Muscle of leg (tissue), 3 donors: ENCODE measurements at regions not wholly inside any gene's neighbourhood (a gene's known extent, or its start where the extent isn't known, plus 50 kb on each side); places are given as distances from the start of the nearest gene placed in this dataset.

Experiments used
- DNase-seq: peaks from one replicate; pipeline ENCODE4 v3.0.0; 2013
- H3K27ac ChIP-seq: one replicate; pipeline ENCODE4 v1.5.1; 2013; ENCODE audit warnings: mild to moderate bottlenecking, low read length, control low read depth
- H3K27me3 ChIP-seq: one replicate; pipeline ENCODE4 v1.6.1; 2013; ENCODE audit warnings: low read length; ENCODE audit not compliant: control insufficient read depth, insufficient read depth
- H3K36me3 ChIP-seq: one replicate; pipeline ENCODE4 v1.6.1; 2013; ENCODE audit warnings: low read length; ENCODE audit not compliant: control insufficient read depth, insufficient read depth
- H3K4me1 ChIP-seq: one replicate; pipeline ENCODE4 v1.6.1; 2013; ENCODE audit warnings: low read length; ENCODE audit not compliant: control insufficient read depth, insufficient read depth
- H3K4me3 ChIP-seq: one replicate; pipeline ENCODE4 v1.5.1; 2013; ENCODE audit warnings: low read length, control low read depth
- H3K9me3 ChIP-seq: replicated peaks from 2 replicates; pipeline ENCODE4 v1.6.1; 2013; ENCODE audit warnings: low read depth, low read length; ENCODE audit not compliant: control insufficient read depth
- WGBS: methylation state at CpG from one replicate; pipeline ENCODE4 v1.1.5; 2013; ENCODE audit warnings: missing lambda C conversion rate; ENCODE audit not compliant: insufficient coverage; 5-methylcytosine and 5-hydroxymethylcytosine counted together

DNA sequence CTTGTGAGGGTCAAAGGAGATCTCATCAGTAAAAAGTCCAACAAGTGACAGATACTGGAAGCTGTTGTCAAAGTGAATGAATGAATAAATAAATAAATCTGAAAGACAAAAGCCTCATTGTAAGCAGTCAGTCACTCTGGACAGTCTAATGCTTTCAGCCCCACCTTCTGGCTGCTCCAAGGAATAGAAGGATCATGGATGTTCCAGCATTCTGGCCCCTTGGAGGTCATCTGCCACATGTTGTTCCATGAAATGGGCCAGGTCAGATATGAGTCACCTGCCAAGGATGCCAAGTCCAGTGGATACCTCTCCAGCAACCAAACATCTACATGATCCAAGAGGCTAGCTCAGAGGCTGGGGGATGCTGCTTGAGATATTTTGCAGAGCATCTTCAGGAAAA, 185.6 kb downstream of the BMP7 start:
- Histone ChIP-seq H3K4me1 (no peaks in the 10 kb centered on the region), H3K4me3 (no peak overlapping the region), H3K27ac (no peak overlapping the region), H3K27me3 (no peaks in the 10 kb centered on the region), H3K36me3 (no peaks in the 10 kb centered on the region), H3K9me3 (peaks cover 13% of the 10 kb centered on the region)
- DNase-seq, result no peak

DNA sequence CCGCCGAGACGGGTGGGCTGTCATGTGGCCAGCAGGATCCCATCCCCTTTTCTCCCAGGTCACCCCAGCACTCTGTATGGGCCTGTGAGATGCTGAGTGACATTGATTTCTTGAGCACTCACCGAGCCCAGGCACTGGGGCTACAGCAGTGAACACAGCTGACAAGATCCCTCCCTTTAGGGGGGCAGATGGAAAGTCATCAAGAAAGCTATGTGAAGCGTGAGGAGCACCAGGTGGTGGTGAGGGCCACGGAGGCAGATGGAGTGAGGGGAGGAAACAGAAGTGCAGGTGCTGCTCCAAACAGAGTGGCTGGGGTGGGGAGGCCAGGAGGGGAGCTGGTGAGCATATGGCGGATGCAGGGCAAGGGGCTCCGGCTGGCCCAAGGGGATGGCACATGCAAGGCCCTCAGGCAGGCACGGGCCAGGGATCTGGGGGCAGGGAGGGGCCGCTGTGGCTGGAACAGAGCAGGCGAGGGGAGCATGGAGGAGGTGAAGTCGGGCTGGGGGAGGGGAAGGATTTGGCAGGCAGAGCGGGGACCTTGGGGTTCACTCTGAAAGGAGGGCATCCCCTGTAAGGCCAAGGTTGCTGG, 184.0 kb downstream of the BMP7 start:
- peaks cover 13% of the 10 kb centered on the region for H3K9me3 ChIP-seq
- no peak overlapping the region for H3K4me3 ChIP-seq
- no peak for DNase-seq
- H3K27ac ChIP-seq, result no peak overlapping the region
- H3K4me1 ChIP-seq, result no peaks in the 10 kb centered on the region
- WGBS, result 64% methylated on average over 9 of the region's 13 CpGs
- H3K36me3 ChIP-seq, result no peaks in the 10 kb centered on the region
- peaks cover 6% of the 10 kb centered on the region for H3K27me3 ChIP-seq

DNA sequence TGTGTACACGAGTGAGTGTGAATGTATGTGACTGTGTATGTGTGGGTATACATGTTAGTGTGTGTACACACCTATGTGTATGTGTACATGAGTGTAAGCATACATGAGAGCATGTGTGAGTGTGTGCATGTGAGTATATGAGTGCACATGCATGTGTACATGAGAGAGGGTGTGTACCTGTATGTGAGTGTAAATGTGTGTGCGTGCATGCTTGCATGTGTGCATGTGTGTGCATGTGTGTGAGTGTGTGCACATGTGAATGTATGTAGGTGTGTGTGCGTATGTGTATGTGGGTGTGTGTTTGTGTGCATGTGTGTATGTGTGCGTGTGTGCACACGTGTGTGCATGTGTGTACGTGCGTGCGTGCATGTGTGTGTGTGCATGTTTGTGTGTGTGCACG, 183.4 kb downstream of the BMP7 start:
- WGBS, result 90% methylated on average over 3 of the region's 9 CpGs
- Histone ChIP-seq H3K9me3 (peaks cover 12% of the 10 kb centered on the region), H3K4me1 (no peaks in the 10 kb centered on the region), H3K4me3 (no peak overlapping the region), H3K36me3 (no peaks in the 10 kb centered on the region), H3K27ac (no peak overlapping the region), H3K27me3 (peaks cover 11% of the 10 kb centered on the region)
- no peak for DNase-seq

DNA sequence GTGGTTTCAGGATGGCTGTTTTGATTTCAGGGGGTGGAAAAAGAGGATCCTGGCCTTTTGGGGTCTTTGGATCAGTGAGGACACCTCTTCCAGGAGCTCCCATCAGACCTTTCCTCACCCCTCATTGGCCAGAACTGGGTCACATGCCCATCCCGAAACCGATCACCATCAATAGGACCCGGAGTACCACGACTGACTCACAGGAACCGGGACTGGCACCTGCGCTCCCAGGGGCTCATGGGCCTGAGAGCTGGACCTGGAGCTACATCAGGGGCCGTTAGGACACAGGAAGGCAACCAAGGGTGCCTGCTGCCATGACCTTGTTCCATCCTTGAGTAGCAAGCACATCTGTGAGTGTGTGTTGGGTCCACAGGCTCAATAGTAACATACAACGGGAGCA, 180.4 kb downstream of the BMP7 start:
- 77% methylated on average over 8 of the region's 8 CpGs for WGBS
- Histone ChIP-seq H3K27me3 (peaks cover 17% of the 10 kb centered on the region), H3K27ac (no peak overlapping the region), H3K4me1 (no peaks in the 10 kb centered on the region), H3K9me3 (no peaks in the 10 kb centered on the region), H3K36me3 (no peaks in the 10 kb centered on the region), H3K4me3 (no peak overlapping the region)
- DNase-seq, result no peak

DNA sequence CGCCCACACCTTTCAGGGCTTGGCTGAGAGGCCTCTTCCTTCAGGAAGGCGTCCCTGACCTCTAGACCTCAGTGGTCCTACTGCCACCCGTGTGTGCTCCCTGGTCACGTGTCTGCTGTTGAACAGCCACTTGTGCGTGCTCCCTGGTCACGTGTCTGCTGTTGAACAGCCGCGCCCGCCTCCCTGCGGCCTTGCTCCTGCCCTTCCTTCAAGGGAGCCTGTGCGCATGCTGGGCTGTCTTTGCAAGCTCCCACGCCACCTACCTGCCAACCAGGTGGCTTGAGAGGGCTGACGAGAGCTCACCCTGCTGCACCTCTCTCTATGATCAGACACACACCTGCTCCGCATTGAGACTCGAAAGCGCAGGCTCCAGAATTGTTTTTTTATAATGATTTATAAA, 179.3 kb downstream of the BMP7 start:
- Histone ChIP-seq H3K36me3 (no peaks in the 10 kb centered on the region), H3K4me1 (peaks cover 4% of the 10 kb centered on the region), H3K4me3 (no peak overlapping the region), H3K27me3 (peaks cover 19% of the 10 kb centered on the region), H3K27ac (no peak overlapping the region), H3K9me3 (no peaks in the 10 kb centered on the region)
- DNase-seq, result no peak
- 60% methylated on average over 12 of the region's 16 CpGs for WGBS

DNA sequence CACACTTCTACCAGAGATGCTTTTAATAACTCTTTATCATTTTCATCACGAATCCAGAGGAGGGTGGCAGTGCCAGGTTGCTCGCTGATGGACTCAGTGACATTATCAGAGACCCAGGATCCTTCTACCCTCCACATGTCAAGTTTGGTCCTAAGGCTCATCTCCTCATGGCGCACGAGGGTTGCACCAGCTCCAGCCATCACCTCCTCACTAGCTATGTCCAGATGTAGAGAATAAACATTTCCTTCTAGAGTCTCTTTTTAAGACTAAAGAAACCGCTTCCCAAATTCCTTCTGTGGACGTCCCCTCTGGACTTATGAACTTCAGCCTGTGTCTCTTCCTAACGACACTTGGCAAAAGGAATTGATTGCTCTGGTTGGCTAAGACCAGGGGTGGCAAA, 178.7 kb downstream of the BMP7 start:
- Histone ChIP-seq H3K4me1 (peaks cover 10% of the 10 kb centered on the region), H3K27me3 (peaks cover 22% of the 10 kb centered on the region), H3K27ac (no peak overlapping the region), H3K9me3 (no peaks in the 10 kb centered on the region), H3K36me3 (no peaks in the 10 kb centered on the region), H3K4me3 (no peak overlapping the region)
- DNase-seq, result no peak
- 89% methylated on average over 7 of the region's 7 CpGs for WGBS

DNA sequence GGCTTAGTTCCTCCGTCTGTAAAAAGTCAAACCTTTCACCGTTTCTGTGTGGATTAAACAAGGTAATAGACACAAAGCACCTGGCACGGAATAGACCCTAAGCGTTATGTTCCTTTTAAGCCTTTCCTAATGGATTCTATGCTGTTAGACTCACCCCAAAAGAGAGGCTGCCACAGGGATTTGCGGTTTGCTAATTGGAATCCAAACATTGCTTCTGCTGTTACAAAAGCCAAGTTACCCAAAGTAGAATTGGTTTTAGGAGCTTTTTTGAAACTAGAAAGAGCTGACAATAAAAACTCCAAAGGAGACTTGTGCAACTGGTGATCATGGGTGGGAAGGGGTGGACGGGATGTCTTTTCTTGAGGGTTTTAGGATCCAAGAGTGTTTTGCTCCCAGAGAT, 178.0 kb downstream of the BMP7 start:
- no peaks in the 10 kb centered on the region for H3K9me3 ChIP-seq
- H3K27ac ChIP-seq, result no peak overlapping the region
- 13% methylated on average over 2 of the region's 6 CpGs for WGBS
- no peaks in the 10 kb centered on the region for H3K36me3 ChIP-seq
- peaks cover 23% of the 10 kb centered on the region for H3K27me3 ChIP-seq
- no peak for DNase-seq
- H3K4me3 ChIP-seq, result no peak overlapping the region
- peaks cover 13% of the 10 kb centered on the region for H3K4me1 ChIP-seq

DNA sequence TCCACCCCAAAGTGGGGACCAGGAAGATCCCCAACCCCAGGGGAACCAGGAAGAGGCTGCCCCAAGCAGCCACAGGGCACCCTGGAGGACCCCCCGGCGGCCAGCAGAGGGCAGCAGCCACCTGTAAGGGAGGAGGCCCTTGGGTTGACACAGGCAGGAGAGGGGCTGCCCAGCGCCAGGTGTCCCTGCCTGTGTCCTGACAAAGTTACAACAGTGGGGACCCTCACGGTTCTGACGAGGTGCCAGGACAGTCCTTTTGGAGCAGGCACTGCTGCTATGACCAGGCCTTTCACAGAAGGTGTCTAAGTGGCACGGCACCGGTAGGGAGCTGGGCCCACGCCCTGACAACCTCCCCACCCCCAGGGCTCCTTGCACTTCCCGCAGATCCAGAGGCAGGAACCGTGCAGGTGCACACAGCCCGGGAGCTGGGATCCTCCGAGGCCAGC, 176.7 kb downstream of the BMP7 start:
- Histone ChIP-seq H3K4me3 (no peak overlapping the region), H3K27me3 (peaks cover 23% of the 10 kb centered on the region), H3K9me3 (no peaks in the 10 kb centered on the region), H3K36me3 (no peaks in the 10 kb centered on the region), H3K27ac (no peak overlapping the region), H3K4me1 (peaks cover 13% of the 10 kb centered on the region)
- DNase-seq, result peak; percentile 54
- WGBS, result 15% methylated on average over 12 of the region's 12 CpGs

DNA sequence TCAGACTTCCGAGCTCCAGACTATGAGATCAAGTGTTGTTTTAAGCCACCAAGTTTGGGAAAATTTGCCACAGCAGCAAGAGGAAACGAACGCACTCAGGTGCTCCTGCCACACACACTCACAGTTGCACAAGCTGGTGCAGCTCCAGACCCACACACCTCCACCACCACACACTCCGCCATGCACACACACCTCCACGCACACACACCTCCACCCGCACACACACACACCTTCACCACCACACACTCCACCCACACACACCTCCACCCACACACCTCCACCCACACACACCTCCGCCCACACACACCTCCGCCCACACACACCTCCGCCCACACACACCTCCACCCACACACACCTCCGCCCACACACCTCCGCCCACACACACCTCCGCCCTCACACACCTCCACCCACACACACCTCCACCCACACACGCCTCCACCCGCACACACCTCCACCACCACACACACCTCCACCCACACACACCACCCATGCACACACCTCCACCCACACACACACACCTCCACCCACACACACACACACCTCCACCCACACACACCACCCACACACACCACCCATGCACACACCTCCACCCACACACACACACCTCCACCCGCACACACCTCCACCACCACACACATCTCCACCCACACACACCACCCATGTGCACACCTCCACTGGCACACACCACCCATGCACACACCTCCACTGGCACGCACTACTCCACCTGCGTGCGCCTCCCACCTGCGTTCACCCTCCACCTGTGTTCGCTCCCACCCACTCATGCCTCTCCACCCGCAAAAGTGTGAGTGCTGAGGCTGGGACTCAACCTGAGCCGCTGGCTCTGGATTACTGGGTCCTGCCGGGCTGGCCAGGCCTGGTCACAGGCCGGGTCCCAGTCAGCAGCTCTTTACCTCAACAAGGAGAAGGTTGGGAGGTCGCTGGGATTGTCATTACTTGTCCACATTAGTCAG, 175.6 kb downstream of the BMP7 start:
- Histone ChIP-seq H3K27ac (no peak overlapping the region), H3K36me3 (no peaks in the 10 kb centered on the region), H3K27me3 (peaks cover 23% of the 10 kb centered on the region), H3K9me3 (no peaks in the 10 kb centered on the region), H3K4me3 (no peak overlapping the region), H3K4me1 (peaks cover 13% of the 10 kb centered on the region)
- 78% methylated on average over 13 of the region's 25 CpGs for whole genome bisulfite sequencing
- DNase-seq, result no peak

DNA sequence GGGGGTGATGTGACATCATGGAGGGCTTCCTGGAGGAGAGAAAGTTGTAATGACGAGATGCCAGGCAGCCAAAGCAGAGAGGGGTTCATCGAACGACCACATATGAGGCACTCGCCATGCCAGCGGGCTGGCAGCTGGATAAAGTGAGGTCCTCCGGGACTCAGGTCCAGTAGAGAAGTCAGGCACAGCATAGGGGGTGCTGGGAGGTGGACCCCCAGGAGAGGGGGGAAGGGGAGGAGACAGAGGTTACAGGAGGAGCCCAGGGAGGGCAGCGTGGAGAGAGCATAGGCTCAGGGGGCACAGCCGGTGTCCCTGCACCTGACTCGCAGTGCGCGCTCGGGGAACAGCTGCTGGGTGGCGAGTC, 174.7 kb downstream of the BMP7 start:
- H3K27ac ChIP-seq, result no peak overlapping the region
- no peaks in the 10 kb centered on the region for H3K9me3 ChIP-seq
- no peak overlapping the region for H3K4me3 ChIP-seq
- WGBS, result 56% methylated on average over 13 of the region's 13 CpGs
- peaks cover 13% of the 10 kb centered on the region for H3K4me1 ChIP-seq
- DNase-seq, result no peak
- peaks cover 17% of the 10 kb centered on the region for H3K27me3 ChIP-seq
- H3K36me3 ChIP-seq, result no peaks in the 10 kb centered on the region
